ENCODE measurements at regions not wholly inside any gene's neighbourhood (a gene's known extent, or its start where the extent isn't known, plus 50 kb on each side); places are given as distances from the start of the nearest gene placed in this dataset.

DNA sequence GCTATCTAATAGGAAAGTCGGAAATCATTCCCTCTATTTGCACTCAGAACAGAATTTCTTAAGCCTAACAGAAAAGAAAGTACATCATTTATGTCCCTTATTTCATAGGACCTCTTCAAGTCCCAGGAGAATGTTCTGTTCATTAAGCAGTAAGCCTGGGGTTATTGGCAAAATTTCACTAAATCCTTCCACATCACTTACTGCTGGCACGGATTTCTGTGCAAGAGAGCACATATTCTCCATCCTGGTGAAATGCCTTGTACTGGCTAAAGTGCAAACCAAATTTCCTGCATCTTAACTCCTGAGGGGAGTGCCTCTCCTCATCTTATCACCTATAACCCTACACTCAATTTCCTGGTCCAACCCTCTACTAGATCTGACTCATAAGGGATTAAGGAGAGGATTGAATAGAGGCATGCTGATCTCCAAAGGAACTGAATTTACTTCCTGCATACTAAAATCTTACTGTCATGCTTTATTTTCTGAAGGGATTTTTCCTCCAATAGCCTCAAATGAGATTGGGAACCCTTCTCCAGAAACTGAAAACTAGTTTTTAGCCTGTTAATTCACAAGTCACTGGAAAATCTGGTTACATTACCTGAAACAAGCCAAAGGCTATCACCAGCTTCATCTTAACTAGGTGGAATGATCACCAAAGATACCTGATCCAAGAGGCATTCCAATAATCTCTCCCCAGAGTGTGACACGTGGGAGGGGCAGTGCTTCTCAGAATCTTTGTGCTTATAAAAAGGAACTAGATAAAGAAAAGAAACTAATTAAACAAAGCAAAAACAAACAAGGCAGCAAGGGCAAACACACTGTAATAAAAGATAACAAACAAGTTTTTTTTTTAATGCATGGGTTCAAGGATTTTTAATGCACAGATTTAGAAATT, 311.1 kb downstream of the NR4A2 start:
- no peaks in the 10 kb centered on the region; the same call in 1 of the 2 replicates for H3K9me3 ChIP-seq (replicated peaks)
- H3K4me1 ChIP-seq = peaks cover 8% of the 10 kb centered on the region
- peak in 1 of 2 experiments; percentile 32 for DNase-seq

DNA sequence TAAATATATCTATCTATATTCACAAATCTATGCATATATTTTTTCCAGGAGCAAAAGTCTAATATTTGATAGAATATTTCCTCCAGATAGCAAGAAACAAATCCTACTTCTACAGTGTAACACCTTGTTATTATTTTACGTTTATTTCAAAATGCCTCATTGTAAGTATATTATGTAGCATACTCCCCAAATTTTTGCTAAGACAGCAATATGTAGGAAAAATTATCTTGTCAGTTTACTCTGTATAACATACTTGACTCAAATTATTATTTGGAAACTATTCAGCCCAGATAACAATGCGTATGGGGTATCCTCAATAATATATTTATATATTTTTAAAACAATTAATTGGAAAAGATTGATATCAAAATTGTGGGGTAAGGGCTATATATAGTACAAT, 313.2 kb downstream of the NR4A2 start:
- Histone ChIP-seq H3K36me3 (no peaks in the 10 kb centered on the region), H3K4me3 (no peak overlapping the region), H3K27ac (no peak overlapping the region), H3K9me3 (replicated peaks) (no peaks in the 10 kb centered on the region; the same call in 1 of the 2 replicates), H3K27me3 (no peaks in the 10 kb centered on the region), H3K4me1 (peaks cover 8% of the 10 kb centered on the region)
- DNase-seq = no peak

More for the DNA sequence above, 311.1 kb downstream of the NR4A2 start:
- Histone ChIP-seq H3K27me3 (no peaks in the 10 kb centered on the region), H3K36me3 (no peaks in the 10 kb centered on the region), H3K4me3 (no peak overlapping the region), H3K27ac (no peak overlapping the region)

DNA sequence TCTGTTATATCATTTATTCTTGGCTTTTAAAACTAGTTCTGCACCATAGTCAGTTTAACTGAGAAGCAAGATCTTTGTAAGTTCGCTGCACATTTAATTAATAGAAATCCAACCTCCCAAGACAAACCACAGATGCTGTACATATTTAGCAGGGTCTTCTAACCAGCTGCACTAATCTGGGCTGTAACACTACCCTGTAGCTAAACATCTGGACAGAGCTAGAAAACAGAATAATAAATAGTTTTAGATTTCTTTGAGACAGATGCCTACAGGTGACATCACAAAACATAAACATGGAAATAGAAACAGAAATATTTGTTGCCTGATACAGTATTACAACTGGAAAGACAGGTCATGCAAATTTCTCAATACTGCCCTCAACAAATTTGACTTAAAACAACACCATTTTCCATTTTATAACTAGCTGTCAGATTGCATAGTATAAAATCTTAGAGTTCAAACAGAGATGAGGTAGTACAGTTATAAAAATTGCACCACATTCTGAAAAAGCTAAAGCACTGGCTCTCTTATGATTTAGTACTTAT, 315.1 kb downstream of the NR4A2 start:
- no peaks in the 10 kb centered on the region for H3K36me3 ChIP-seq
- peaks cover 8% of the 10 kb centered on the region for H3K4me1 ChIP-seq
- no peak overlapping the region for H3K4me3 ChIP-seq
- no peaks in the 10 kb centered on the region for H3K9me3 ChIP-seq (replicated peaks)
- peak in 1 of 2 experiments; percentile 42 for DNase-seq
- no peak overlapping the region for H3K27ac ChIP-seq
- H3K27me3 ChIP-seq = no peaks in the 10 kb centered on the region

DNA sequence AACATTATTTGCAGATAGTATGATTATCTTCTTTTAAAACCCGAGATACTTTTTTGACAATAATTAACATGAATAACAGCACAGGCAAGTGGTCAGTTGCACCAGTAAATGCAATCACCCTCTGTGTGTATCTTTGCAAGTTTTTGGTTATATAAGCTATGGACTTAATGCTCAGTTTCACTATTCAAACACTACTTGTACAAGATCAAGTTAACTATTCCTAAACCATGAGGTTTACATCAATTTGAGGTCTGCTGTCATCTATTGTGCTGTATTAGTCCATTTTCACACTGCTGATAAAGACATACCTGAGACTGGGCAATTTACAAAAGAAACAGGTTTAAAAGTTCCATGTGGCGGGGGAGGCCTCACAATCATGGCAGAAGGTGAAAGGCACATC, 323.2 kb downstream of the NR4A2 start:
- H3K36me3 ChIP-seq = no peaks in the 10 kb centered on the region
- no peak overlapping the region for H3K4me3 ChIP-seq
- DNase-seq = no peak
- no peaks in the 10 kb centered on the region for H3K27me3 ChIP-seq
- no peaks in the 10 kb centered on the region for H3K4me1 ChIP-seq
- no peak overlapping the region for H3K27ac ChIP-seq
- no peaks in the 10 kb centered on the region for H3K9me3 ChIP-seq (replicated peaks)

DNA sequence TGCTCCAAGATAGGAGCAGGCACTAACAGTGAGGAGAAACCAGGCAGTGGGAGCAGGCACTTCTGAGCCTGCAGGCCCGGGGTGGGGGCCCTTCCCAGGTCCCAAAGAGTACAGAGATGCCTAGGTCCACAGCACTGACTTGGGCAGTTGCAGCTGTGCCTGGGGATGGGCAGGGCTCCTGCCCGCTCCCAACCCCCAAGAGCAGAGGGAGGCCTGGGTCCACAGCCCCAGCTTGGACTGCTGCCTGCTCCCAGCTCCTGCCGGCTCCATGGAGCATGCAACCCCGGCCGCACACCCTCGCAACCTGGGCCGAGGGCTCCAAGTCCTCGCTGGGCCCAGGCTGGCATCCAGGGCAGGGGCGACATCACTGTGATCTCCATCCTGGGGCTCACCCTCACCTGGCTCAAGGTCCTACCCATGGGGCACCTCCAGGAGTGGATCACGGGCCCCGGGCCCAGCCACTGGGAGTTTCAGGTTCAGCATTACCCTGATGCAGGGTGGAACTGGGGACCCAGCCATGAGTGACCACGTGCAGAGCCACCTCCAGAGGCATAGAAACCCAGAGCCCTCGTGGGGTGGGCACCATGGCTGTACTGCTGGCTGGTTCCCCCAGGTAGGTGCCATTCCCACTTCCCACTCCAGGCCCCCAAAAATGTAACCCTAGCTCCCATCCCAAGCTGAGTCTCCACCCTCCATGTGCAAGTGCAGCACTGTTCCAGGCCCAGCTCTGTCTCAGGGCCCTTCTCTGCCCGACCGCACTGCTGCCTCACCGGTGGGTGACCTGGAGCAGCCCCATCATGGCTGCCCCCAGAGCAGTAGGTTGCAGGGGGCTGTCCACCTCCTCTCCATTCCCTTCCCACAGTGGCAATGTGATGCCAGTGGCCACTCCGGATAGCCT, 325.6 kb downstream of the NR4A2 start:
- Histone ChIP-seq H3K36me3 (no peaks in the 10 kb centered on the region), H3K4me3 (no peak overlapping the region), H3K27ac (no peak overlapping the region), H3K4me1 (no peaks in the 10 kb centered on the region), H3K27me3 (no peaks in the 10 kb centered on the region), H3K9me3 (replicated peaks) (no peaks in the 10 kb centered on the region)
- DNase-seq = no peak

DNA sequence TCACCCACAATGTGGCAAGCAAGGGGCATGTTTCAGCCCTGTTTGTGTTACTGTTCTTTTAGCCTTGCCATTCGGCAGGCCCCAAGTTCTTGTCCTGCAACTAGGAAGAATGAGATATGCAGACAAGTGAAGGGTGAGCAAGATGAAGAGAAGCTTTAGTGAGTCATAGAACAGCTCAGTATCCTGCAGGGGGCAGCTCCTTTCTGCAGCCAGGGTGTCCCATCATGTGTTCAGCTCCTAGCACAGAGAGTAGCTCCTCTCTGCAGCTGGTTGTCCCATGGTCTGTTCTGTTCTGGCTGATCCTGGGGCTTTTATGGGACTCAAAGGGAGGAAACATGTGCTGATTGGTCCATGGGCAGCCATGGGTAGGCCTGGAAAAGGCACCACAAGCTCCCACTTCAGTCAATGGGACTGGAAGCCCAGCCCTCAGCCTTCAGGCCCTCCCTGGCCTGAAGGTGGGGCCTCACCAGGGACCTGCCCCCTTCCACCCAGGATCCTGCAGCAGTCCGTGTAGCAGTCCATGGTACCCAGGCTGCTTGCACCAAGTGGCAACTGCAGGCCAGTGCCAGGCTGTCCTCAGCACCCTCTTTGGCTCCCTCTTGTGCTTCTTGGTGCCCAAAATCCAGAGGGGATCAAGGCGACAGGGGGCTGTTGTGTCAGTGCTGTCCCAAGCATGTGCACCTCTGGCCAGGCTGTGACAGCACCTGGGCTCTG, 326.4 kb downstream of the NR4A2 start:
- peak in 1 of 2 experiments; percentile 25 for DNase-seq
- Histone ChIP-seq H3K9me3 (replicated peaks) (no peaks in the 10 kb centered on the region), H3K4me3 (no peak overlapping the region), H3K27ac (no peak overlapping the region), H3K27me3 (no peaks in the 10 kb centered on the region), H3K4me1 (no peaks in the 10 kb centered on the region), H3K36me3 (no peaks in the 10 kb centered on the region)

DNA sequence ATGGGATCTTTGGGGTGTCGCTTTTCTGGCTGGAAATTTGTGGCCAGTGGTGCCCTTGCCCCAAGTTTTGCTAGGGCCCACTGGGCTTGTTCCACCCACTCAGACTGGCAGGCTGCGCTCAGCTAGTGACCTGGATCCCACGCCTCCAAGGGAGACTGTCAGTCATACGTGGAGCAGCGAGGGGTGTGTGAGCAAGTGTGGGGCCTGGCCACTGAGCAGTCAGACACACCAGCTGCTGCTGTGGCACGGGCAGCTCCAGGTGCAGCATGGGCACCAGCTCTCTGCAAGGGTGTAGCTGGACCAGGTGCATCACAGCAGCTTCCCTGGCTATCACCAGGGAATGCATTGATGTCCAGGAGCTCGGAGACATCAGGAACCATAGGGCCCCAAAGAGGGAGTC, 327.0 kb downstream of the NR4A2 start:
- H3K4me3 ChIP-seq = no peak overlapping the region
- H3K27ac ChIP-seq = no peak overlapping the region
- no peaks in the 10 kb centered on the region for H3K27me3 ChIP-seq
- H3K9me3 ChIP-seq (replicated peaks) = no peaks in the 10 kb centered on the region
- no peak for DNase-seq
- no peaks in the 10 kb centered on the region for H3K36me3 ChIP-seq
- H3K4me1 ChIP-seq = no peaks in the 10 kb centered on the region

DNA sequence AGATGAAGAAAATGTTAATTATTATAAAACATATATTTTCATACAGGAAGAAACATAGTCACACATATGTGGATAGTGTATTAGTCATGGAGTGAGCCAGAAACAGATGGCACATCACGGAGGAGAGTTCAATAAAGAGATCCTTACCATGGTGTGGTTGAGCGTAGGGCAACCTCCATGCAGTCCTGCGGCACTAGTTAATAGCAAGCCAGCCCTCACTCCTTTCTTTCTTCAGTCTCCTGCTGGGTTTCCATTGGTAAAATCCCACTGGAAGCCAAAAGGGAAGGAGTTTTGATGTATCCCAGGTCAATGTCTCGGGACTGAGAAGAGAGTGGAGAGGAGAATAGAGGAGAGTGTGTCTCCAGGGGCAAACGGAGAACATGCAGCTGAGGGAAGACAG, 328.1 kb downstream of the NR4A2 start:
- H3K36me3 ChIP-seq = no peaks in the 10 kb centered on the region
- no peak for DNase-seq
- H3K27ac ChIP-seq = no peak overlapping the region
- no peaks in the 10 kb centered on the region for H3K27me3 ChIP-seq
- H3K4me3 ChIP-seq = no peak overlapping the region
- H3K9me3 ChIP-seq (replicated peaks) = no peaks in the 10 kb centered on the region
- H3K4me1 ChIP-seq = no peaks in the 10 kb centered on the region

DNA sequence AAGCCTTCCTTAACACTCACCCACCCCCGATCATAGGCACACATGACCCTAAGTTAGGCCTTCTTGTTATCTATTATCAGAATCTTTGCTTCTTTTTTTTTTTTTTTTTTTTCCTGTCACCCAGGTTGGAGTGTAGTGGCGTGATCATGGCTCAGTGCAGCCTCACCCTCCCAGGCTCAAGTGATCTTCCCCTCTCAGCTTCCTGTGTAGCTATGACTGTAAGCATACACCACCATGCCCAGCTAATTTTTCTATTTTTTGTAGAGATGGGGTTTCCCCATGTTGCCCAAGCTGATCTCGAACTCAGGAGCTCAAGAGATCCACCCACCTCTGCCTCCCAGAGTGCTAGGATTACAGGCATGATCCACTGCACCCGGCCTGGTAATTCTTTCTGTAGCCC, 328.7 kb downstream of the NR4A2 start:
- no peak for DNase-seq
- Histone ChIP-seq H3K4me1 (no peaks in the 10 kb centered on the region), H3K27ac (no peak overlapping the region), H3K4me3 (no peak overlapping the region), H3K9me3 (replicated peaks) (no peaks in the 10 kb centered on the region), H3K27me3 (no peaks in the 10 kb centered on the region), H3K36me3 (no peaks in the 10 kb centered on the region)

DNA sequence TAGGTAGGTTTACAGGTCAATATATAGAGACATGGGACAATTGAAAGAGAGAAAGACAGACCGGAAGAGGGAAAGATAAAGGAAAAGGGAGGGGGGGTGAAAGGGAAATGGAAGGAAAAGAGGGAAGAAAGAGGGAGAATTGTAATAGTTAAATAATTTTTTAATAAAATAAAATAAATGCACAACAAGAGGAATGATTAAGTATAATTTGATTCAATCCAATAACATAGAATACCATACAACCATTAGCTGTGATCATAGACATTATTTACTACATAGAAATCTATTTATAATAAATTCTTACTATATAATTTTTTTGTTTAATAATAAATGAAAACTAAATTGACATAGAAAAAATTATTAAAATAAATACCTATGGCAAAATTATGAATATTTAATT, 330.7 kb downstream of the NR4A2 start:
- no peak overlapping the region for H3K4me3 ChIP-seq
- no peak overlapping the region for H3K27ac ChIP-seq
- no peaks in the 10 kb centered on the region for H3K4me1 ChIP-seq
- DNase-seq = no peak
- no peaks in the 10 kb centered on the region for H3K36me3 ChIP-seq
- H3K27me3 ChIP-seq = no peaks in the 10 kb centered on the region
- no peaks in the 10 kb centered on the region for H3K9me3 ChIP-seq (replicated peaks)

DNA sequence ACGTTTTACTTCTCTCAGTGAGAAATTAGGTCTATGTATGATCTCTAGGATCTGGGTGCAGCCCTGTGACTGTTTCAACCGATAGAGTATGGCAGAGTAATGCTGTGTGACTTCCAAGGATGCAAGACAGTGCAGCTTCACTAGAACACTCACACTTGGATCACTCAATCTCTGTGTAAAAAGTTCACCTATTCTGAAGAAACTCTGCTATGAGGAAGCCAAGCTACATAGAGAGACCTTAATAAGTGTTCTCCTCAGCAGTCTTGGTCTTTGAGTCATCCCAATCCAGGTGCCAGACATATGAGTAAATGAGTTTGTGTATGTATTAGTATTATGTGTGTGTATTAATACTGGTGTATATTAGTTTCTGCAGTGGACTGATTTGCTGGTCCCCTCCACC, 335.0 kb downstream of the NR4A2 start:
- Histone ChIP-seq H3K4me3 (no peak overlapping the region), H3K4me1 (no peaks in the 10 kb centered on the region), H3K36me3 (no peaks in the 10 kb centered on the region), H3K9me3 (replicated peaks) (no peaks in the 10 kb centered on the region), H3K27me3 (no peaks in the 10 kb centered on the region), H3K27ac (no peak overlapping the region)
- DNase-seq = no peak

DNA sequence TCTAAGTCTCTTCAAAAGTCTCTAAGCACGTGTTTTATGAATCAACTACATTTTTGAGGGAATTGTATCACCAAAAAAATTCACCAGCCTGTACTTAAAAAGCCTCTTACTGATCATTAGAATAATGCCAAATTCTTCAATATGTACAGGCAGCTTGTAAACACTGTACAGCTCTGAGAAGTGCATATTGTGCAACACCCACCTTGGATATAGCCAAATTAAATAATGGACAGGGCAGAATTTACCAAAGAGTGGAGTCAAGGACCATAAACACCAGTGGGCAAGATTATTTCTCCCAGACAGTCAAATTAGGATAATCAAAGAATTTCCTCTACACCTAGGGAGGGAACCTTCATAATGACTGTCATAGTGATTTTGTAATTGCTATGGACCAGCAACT, 338.2 kb downstream of the NR4A2 start:
- no peak overlapping the region for H3K27ac ChIP-seq
- H3K27me3 ChIP-seq = no peaks in the 10 kb centered on the region
- H3K9me3 ChIP-seq (replicated peaks) = no peaks in the 10 kb centered on the region
- no peak overlapping the region for H3K4me3 ChIP-seq
- H3K4me1 ChIP-seq = no peaks in the 10 kb centered on the region
- no peak for DNase-seq
- no peaks in the 10 kb centered on the region for H3K36me3 ChIP-seq

DNA sequence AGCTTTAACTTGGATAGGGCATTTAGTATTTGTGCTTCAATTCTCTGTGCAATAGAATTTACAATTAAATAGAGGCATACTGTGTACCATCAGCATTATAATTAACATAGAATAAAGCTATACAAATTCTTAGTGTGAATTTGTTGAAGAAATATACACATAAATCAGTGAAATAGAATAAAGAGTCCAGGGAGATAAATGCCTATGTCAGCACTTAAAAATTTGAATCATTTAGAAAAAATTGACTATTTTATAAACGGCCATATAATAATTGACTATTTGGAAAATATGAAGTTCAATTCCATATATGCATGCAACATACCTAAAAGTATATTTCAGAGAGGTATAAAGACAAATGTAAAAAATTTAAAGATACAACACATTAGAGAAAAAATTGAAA, 348.7 kb downstream of the NR4A2 start:
- no peaks in the 10 kb centered on the region for H3K4me1 ChIP-seq
- H3K27ac ChIP-seq = no peak overlapping the region
- no peak for DNase-seq
- H3K27me3 ChIP-seq = no peaks in the 10 kb centered on the region
- no peaks in the 10 kb centered on the region for H3K36me3 ChIP-seq
- no peaks in the 10 kb centered on the region for H3K9me3 ChIP-seq (replicated peaks)
- no peak overlapping the region for H3K4me3 ChIP-seq

DNA sequence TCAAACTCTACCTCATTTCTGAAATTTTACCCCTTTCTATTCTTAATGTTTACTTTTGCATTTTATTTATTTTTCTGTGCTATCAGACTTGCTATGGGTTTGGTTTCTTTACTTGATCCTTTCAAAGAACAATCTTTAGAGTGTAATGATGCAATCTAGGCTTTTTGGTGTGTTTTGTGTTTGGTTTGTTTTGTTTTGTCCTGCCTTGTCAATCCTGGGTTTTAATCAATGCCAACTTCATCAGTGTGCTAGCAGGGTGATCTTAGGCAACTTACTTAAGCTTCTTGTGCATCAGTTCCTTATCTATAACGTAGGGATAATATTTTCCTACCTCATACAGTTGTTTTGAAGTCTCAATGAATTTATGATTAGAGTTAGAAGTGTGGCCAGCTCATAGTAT, 350.4 kb downstream of the NR4A2 start:
- H3K27ac ChIP-seq = no peak overlapping the region
- H3K27me3 ChIP-seq = no peaks in the 10 kb centered on the region
- no peaks in the 10 kb centered on the region for H3K4me1 ChIP-seq
- no peaks in the 10 kb centered on the region for H3K36me3 ChIP-seq
- H3K9me3 ChIP-seq (replicated peaks) = no peaks in the 10 kb centered on the region
- DNase-seq = no peak
- H3K4me3 ChIP-seq = no peak overlapping the region

All from SJCRH30 (cell line).